H9 (cell line): ENCODE measurements at regions not wholly inside any gene's neighbourhood (a gene's known extent, or its start where the extent isn't known, plus 50 kb on each side); places are given as distances from the start of the nearest gene placed in this dataset.

Experiments used
- DNase-seq: peaks from one replicate; pipeline ENCODE4 v3.0.0-alpha.2; 2017
- H2AFZ ChIP-seq: one replicate; pipeline ENCODE4 v1.6.1; 2013; ENCODE audit warnings: mild to moderate bottlenecking, low read length, control low read depth, moderate library complexity
- H2AK5ac ChIP-seq: 2 replicates; pipeline ENCODE4 v1.6.1; 2013; ENCODE audit warnings: low read length, control low read depth, mixed read lengths; ENCODE audit not compliant: insufficient read length
- H2BK120ac ChIP-seq: one replicate; pipeline ENCODE4 v1.6.1; 2013; ENCODE audit warnings: low read depth, mild to moderate bottlenecking, low read length, control low read depth, inconsistent platforms; ENCODE audit not compliant: poor library complexity, severe bottlenecking
- H2BK12ac ChIP-seq: 2 replicates; pipeline ENCODE4 v1.6.1; 2013; ENCODE audit warnings: low read length, control low read depth, mixed read lengths, low read depth; ENCODE audit not compliant: insufficient read length
- H2BK15ac ChIP-seq: 2 replicates; pipeline ENCODE4 v1.6.1; 2013; ENCODE audit warnings: low read depth, low read length, control low read depth
- H2BK20ac ChIP-seq: one replicate; pipeline ENCODE4 v1.6.1; 2013; ENCODE audit warnings: low read depth, mild to moderate bottlenecking, low read length, control low read depth, inconsistent platforms; ENCODE audit not compliant: poor library complexity, severe bottlenecking
- H2BK5ac ChIP-seq: 2 replicates; pipeline ENCODE4 v1.6.1; 2013; ENCODE audit warnings: low read length, control low read depth, mixed read lengths; ENCODE audit not compliant: insufficient read length
- H3K14ac ChIP-seq: 2 replicates; pipeline ENCODE4 v1.6.1; 2013; ENCODE audit warnings: low read length, control low read depth; ENCODE audit not compliant: insufficient read depth
- H3K18ac ChIP-seq: 2 replicates; pipeline ENCODE4 v1.6.1; 2013; ENCODE audit warnings: low read depth, mild to moderate bottlenecking, mixed read lengths, low read length, control low read depth; ENCODE audit not compliant: insufficient read length
- H3K23ac ChIP-seq: 2 replicates; pipeline ENCODE4 v1.6.1; 2013; ENCODE audit warnings: low read length, control low read depth, mixed read lengths, low read depth; ENCODE audit not compliant: insufficient read length
- H3K23me2 ChIP-seq: 2 replicates; pipeline ENCODE4 v1.6.1; 2013; ENCODE audit warnings: low read depth, mild to moderate bottlenecking, mixed read lengths, low read length, control low read depth; ENCODE audit not compliant: insufficient read length, poor library complexity, severe bottlenecking
- H3K27ac ChIP-seq: 2 replicates; pipeline ENCODE4 v1.5.1; 2013; ENCODE audit warnings: low read length, control low read depth, mixed read lengths, low read depth; ENCODE audit not compliant: insufficient read length
- H3K27me3 ChIP-seq: 2 replicates; pipeline ENCODE4 v1.6.1; 2013; ENCODE audit warnings: low read length, control low read depth, inconsistent platforms; ENCODE audit not compliant: insufficient read depth
- H3K4ac ChIP-seq: 2 replicates; pipeline ENCODE4 v1.6.1; 2013; ENCODE audit warnings: low read depth, mild to moderate bottlenecking, control low read depth, inconsistent platforms, low read length, moderate library complexity
- H3K4me1 ChIP-seq: 2 replicates; pipeline ENCODE4 v1.6.1; 2013; ENCODE audit warnings: low read length, control low read depth, inconsistent platforms; ENCODE audit not compliant: insufficient read depth
- H3K4me2 ChIP-seq: 2 replicates; pipeline ENCODE4 v1.6.1; 2013; ENCODE audit warnings: low read length, control low read depth, mixed read lengths; ENCODE audit not compliant: insufficient read length, insufficient read depth
- H3K56ac ChIP-seq: 2 replicates; pipeline ENCODE4 v1.6.1; 2013; ENCODE audit warnings: low read depth, mild to moderate bottlenecking, mixed read lengths, low read length, control low read depth; ENCODE audit not compliant: insufficient read length
- H3K79me1 ChIP-seq: 2 replicates; pipeline ENCODE4 v1.6.1; 2013; ENCODE audit warnings: low read depth, mild to moderate bottlenecking, moderate library complexity, low read length, control low read depth, inconsistent platforms; ENCODE audit not compliant: insufficient read depth, poor library complexity, severe bottlenecking
- H3K79me2 ChIP-seq: 2 replicates; pipeline ENCODE4 v1.6.1; 2013; ENCODE audit warnings: low read length, control low read depth, inconsistent platforms; ENCODE audit not compliant: insufficient read depth
- H3K9ac ChIP-seq: 2 replicates; pipeline ENCODE4 v1.6.1; 2013; ENCODE audit warnings: low read length, control low read depth, mixed read lengths; ENCODE audit not compliant: insufficient read length; ENCODE audit errors: extremely low read depth
- H3K9me3 ChIP-seq: one replicate; pipeline ENCODE4 v1.6.1; 2013; ENCODE audit warnings: low read depth, low read length, inconsistent platforms; ENCODE audit not compliant: control insufficient read depth
- H3T11ph ChIP-seq: one replicate; pipeline ENCODE4 v1.6.1; 2013; ENCODE audit warnings: mild to moderate bottlenecking, low read length, control low read depth, inconsistent platforms
- H4K20me1 ChIP-seq: one replicate; pipeline ENCODE4 v1.6.1; 2013; ENCODE audit not compliant: control insufficient read depth, insufficient read length, insufficient read depth
- H4K5ac ChIP-seq: 2 replicates; pipeline ENCODE4 v1.6.1; 2013; ENCODE audit warnings: low read depth, mild to moderate bottlenecking, mixed read lengths, low read length, control low read depth; ENCODE audit not compliant: insufficient read length
- H4K8ac ChIP-seq: replicated peaks from 2 replicates; pipeline ENCODE4 v1.6.1; 2013; ENCODE audit warnings: low read length, control low read depth, mixed read lengths, low read depth; ENCODE audit not compliant: insufficient read length
- H4K91ac ChIP-seq: 2 replicates; pipeline ENCODE4 v1.6.1; 2013; ENCODE audit warnings: low read depth, mild to moderate bottlenecking, moderate library complexity, mixed read lengths, low read length, control low read depth; ENCODE audit not compliant: insufficient read length
- H3K27ac Mint-ChIP-seq, 3 experiments: 2 replicates in 2 of 3; 3 replicates in 1 of 3; pipeline ENCODE4 v1.8.0; 2020 to 2021; ENCODE audit warnings: mixed read lengths in 3 of 3, mild to moderate bottlenecking in 1 of 3, moderate library complexity in 1 of 3
- H3K27me3 Mint-ChIP-seq: 2 replicates; pipeline ENCODE4 v1.8.0; 2021; ENCODE audit warnings: low read depth, mild to moderate bottlenecking, moderate library complexity, mixed read lengths
- H3K36me3 Mint-ChIP-seq, 3 experiments: 2 replicates in 2 of 3; 3 replicates in 1 of 3; pipeline ENCODE4 v1.8.0; 2020 to 2021; ENCODE audit warnings: low read depth in 3 of 3, mixed read lengths in 3 of 3; ENCODE audit not compliant: insufficient read depth in 1 of 3
- H3K4me1 Mint-ChIP-seq, 2 experiments: 2 replicates each; pipeline ENCODE4 v1.8.0; 2020; ENCODE audit warnings: mixed read lengths in 2 of 2
- H3K4me3 Mint-ChIP-seq, 2 experiments: 2 replicates in 1 of 2; 3 replicates in 1 of 2; pipeline ENCODE4 v1.8.0; 2020 to 2021; ENCODE audit warnings: mild to moderate bottlenecking in 2 of 2, mixed read lengths in 2 of 2, moderate library complexity in 1 of 2
- H3K9me3 Mint-ChIP-seq, 2 experiments: 2 replicates in 1 of 2; 3 replicates in 1 of 2; pipeline ENCODE4 v1.8.0; 2020; ENCODE audit warnings: mild to moderate bottlenecking in 2 of 2, mixed read lengths in 2 of 2, moderate library complexity in 1 of 2
- CTCF ChIP-seq: fragments of 200-600 bp; sonication (generic); conservative IDR thresholded peaks from 3 replicates; pipeline ENCODE4 v1.8.0; 2021; ENCODE audit warnings: antibody characterized with exemption, mild to moderate bottlenecking
- WGBS: extraction: QIAGEN DNeasy Blood & Tissue Kit; methylation state at CpG from one replicate; pipeline ENCODE4 v1.1.7; 2013; ENCODE audit warnings: missing lambda C conversion rate, low lambda C conversion rate, mixed read lengths; ENCODE audit not compliant: insufficient read length; ENCODE audit errors: extremely low coverage; 5-methylcytosine and 5-hydroxymethylcytosine counted together

- H3K4me1 ChIP-seq: no peaks in the 10 kb centered on the region
- Mint-ChIP-seq H3K27ac (no peak overlapping the region), H3K36me3 (no peaks in the 10 kb centered on the region), H3K4me1 (no peaks in the 10 kb centered on the region), H3K27me3 (no peaks in the 10 kb centered on the region), H3K4me3 (no peak overlapping the region), H3K9me3 (no peaks in the 10 kb centered on the region)
- H2BK12ac ChIP-seq: no peak overlapping the region
- H4K91ac ChIP-seq: no peak overlapping the region
- no peaks in the 10 kb centered on the region for H4K20me1 ChIP-seq
- no peak overlapping the region for H4K8ac ChIP-seq
- no peak overlapping the region for H2BK5ac ChIP-seq
- H3K9ac ChIP-seq: no peak overlapping the region
- H3K4ac ChIP-seq: no peak overlapping the region
- H3K27ac ChIP-seq: no peak overlapping the region
- H3K56ac ChIP-seq: no peak overlapping the region
- H2AK5ac ChIP-seq: no peak overlapping the region
- no peak overlapping the region for H3K18ac ChIP-seq
- no peaks in the 10 kb centered on the region for H3K27me3 ChIP-seq
- H2BK120ac ChIP-seq: no peak overlapping the region
- H2AFZ ChIP-seq: no peak overlapping the region
- DNase-seq: no peak
- no peaks in the 10 kb centered on the region for H3K79me1 ChIP-seq
- no peaks in the 10 kb centered on the region for H3K9me3 ChIP-seq
- no peak overlapping the region for H3K4me2 ChIP-seq
- no peaks in the 10 kb centered on the region for H3K23me2 ChIP-seq
- H3K14ac ChIP-seq: no peak overlapping the region
- no peak overlapping the region for H3T11ph ChIP-seq
- H2BK15ac ChIP-seq: no peak overlapping the region
- H3K23ac ChIP-seq: no peak overlapping the region
- no peak overlapping the region for H2BK20ac ChIP-seq
- no CpG with 5 or more reads among the region's 1 CpG for WGBS
- H4K5ac ChIP-seq: no peak overlapping the region
- TF ChIP-seq CTCF: no peak
- no peaks in the 10 kb centered on the region for H3K79me2 ChIP-seq
Observed at GRCh38 chr3:81308306-81308705, 453.1 kb downstream of the GBE1 start.
